Neuronal stem cell (in vitro differentiated cells): ENCODE measurements at regions not wholly inside any gene's neighbourhood (a gene's known extent, or its start where the extent isn't known, plus 50 kb on each side); places are given as distances from the start of the nearest gene placed in this dataset.

Experiments
- DNase-seq: peaks from one replicate; pipeline ENCODE4 v3.0.0-alpha.2; 2013; ENCODE audit warnings: low spot score
- H2AFZ ChIP-seq: one replicate; pipeline ENCODE4 v1.6.1; 2013; ENCODE audit warnings: mild to moderate bottlenecking, low read length, inconsistent platforms
- H2AK5ac ChIP-seq: 2 replicates; pipeline ENCODE4 v1.6.1; 2013; ENCODE audit warnings: low read depth, mild to moderate bottlenecking, inconsistent platforms, low read length, moderate library complexity, mixed read lengths
- H2BK120ac ChIP-seq: 2 replicates; pipeline ENCODE4 v1.6.1; 2013; ENCODE audit warnings: low read depth, mild to moderate bottlenecking, inconsistent platforms, low read length, moderate library complexity, mixed read lengths
- H2BK12ac ChIP-seq: one replicate; pipeline ENCODE4 v1.6.1; 2013; ENCODE audit warnings: low read length, inconsistent platforms
- H2BK15ac ChIP-seq: 2 replicates; pipeline ENCODE4 v1.6.1; 2013; ENCODE audit warnings: mild to moderate bottlenecking, low read length, inconsistent platforms, mixed read lengths
- H2BK5ac ChIP-seq: one replicate; pipeline ENCODE4 v1.6.1; 2013; ENCODE audit warnings: inconsistent platforms, mild to moderate bottlenecking, low read length, moderate library complexity
- H3K14ac ChIP-seq: one replicate; pipeline ENCODE4 v1.6.1; 2013; ENCODE audit warnings: low read length, inconsistent platforms
- H3K18ac ChIP-seq: 2 replicates; pipeline ENCODE4 v1.6.1; 2013; ENCODE audit warnings: low read length, inconsistent platforms
- H3K23ac ChIP-seq: 2 replicates; pipeline ENCODE4 v1.6.1; 2013; ENCODE audit warnings: low read depth, mild to moderate bottlenecking, mixed read lengths, low read length, inconsistent platforms; ENCODE audit not compliant: poor library complexity
- H3K27ac ChIP-seq: replicated peaks from 3 replicates; pipeline ENCODE4 v1.5.1; 2013; ENCODE audit warnings: low read length, inconsistent platforms
- H3K27me3 ChIP-seq, 3 experiments: 2 replicates each; pipeline ENCODE4 v1.6.1; 2013; ENCODE audit warnings: low read length in 3 of 3, mild to moderate bottlenecking in 2 of 3, inconsistent platforms in 1 of 3, low read depth in 1 of 3, mixed read lengths in 1 of 3, moderate library complexity in 1 of 3; ENCODE audit not compliant: control insufficient read depth in 3 of 3, insufficient read depth in 3 of 3
- H3K36me3 ChIP-seq, 2 donors: replicated peaks in 1 of 2; 2 replicates each; pipeline ENCODE4 v1.6.1; 2013; ENCODE audit warnings: low read length in 2 of 2; ENCODE audit not compliant: control insufficient read depth in 2 of 2, insufficient read depth in 2 of 2
- H3K4ac ChIP-seq: 2 replicates; pipeline ENCODE4 v1.6.1; 2013; ENCODE audit warnings: inconsistent platforms, mild to moderate bottlenecking, low read length, moderate library complexity
- H3K4me1 ChIP-seq, 2 donors: 1 replicate in 1 of 2; 2 replicates in 1 of 2; pipeline ENCODE4 v1.6.1; 2013; ENCODE audit warnings: low read length in 2 of 2, low read depth in 1 of 2; ENCODE audit not compliant: control insufficient read depth in 2 of 2, insufficient read depth in 1 of 2
- H3K4me2 ChIP-seq: one replicate; pipeline ENCODE4 v1.6.1; 2013; ENCODE audit warnings: mild to moderate bottlenecking, low read length, inconsistent platforms; ENCODE audit not compliant: insufficient read depth, poor library complexity, severe bottlenecking
- H3K4me3 ChIP-seq, 2 donors: 2 replicates each; pipeline ENCODE4 v1.5.1; 2013; ENCODE audit warnings: low read length in 2 of 2, mild to moderate bottlenecking in 2 of 2, inconsistent platforms in 1 of 2, moderate library complexity in 1 of 2
- H3K79me1 ChIP-seq: one replicate; pipeline ENCODE4 v1.6.1; 2013; ENCODE audit warnings: low read depth, mild to moderate bottlenecking, inconsistent platforms, low read length, moderate library complexity
- H3K9ac ChIP-seq: one replicate; pipeline ENCODE4 v1.6.1; 2013; ENCODE audit warnings: mild to moderate bottlenecking, low read depth, low read length, inconsistent platforms; ENCODE audit not compliant: poor library complexity
- H3K9me3 ChIP-seq, 2 donors: replicated peaks in 1 of 2; 2 replicates each; pipeline versions ENCODE3 to v1.6.1; 2013; ENCODE audit warnings: low read length in 2 of 2, mild to moderate bottlenecking in 2 of 2, inconsistent platforms in 1 of 2, low read depth in 1 of 2, mixed read lengths in 1 of 2, moderate library complexity in 1 of 2; ENCODE audit not compliant: control insufficient read depth in 2 of 2, insufficient read depth in 1 of 2
- H4K8ac ChIP-seq: one replicate; pipeline ENCODE4 v1.6.1; 2013; ENCODE audit warnings: low read depth, mild to moderate bottlenecking, inconsistent platforms, low read length, moderate library complexity
- H4K91ac ChIP-seq: one replicate; pipeline ENCODE4 v1.6.1; 2013; ENCODE audit warnings: low read length, low read depth, mild to moderate bottlenecking, inconsistent platforms; ENCODE audit not compliant: poor library complexity
- WGBS, 2 donors: extraction: QIAGEN DNeasy Blood & Tissue Kit; methylation state at CpG; one replicate each; pipeline ENCODE4 v1.1.7; 2013; ENCODE audit warnings: missing lambda C conversion rate in 2 of 2, mixed read lengths in 1 of 2; ENCODE audit not compliant: insufficient read length in 2 of 2, insufficient replicate concordance in 1 of 2; ENCODE audit errors: extremely low coverage in 2 of 2; 5-methylcytosine and 5-hydroxymethylcytosine counted together

GRCh38 chr3:80696280-80696679 lies 928.5 kb upstream of the ROBO1 start:
- Histone ChIP-seq H3K36me3 (no peaks in the 10 kb centered on the region), H3K9ac (no peak overlapping the region), H2AK5ac (no peak overlapping the region), H3K18ac (no peak overlapping the region), H2BK120ac (no peak overlapping the region), H3K9me3 (no peaks in the 10 kb centered on the region), H3K4me1 (no peaks in the 10 kb centered on the region), H2BK12ac (no peak overlapping the region), H2BK5ac (no peak overlapping the region), H3K4me3 (no peak overlapping the region), H3K14ac (no peak overlapping the region), H4K91ac (no peak overlapping the region), H4K8ac (no peak overlapping the region), H3K27me3 (no peaks in the 10 kb centered on the region), H3K4ac (no peak overlapping the region), H3K4me2 (no peak overlapping the region), H3K23ac (no peak overlapping the region), H3K27ac (no peak overlapping the region), H2AFZ (no peak overlapping the region), H3K79me1 (no peaks in the 10 kb centered on the region), H2BK15ac (no peak overlapping the region)
- DNase-seq = no peak
- no CpG with 5 or more reads among the region's 2 CpGs for WGBS, 2 donors

GRCh38 chr3:80688814-80689213 lies 921.0 kb upstream of the ROBO1 start:
- Histone ChIP-seq H3K18ac (no peak overlapping the region), H3K4ac (no peak overlapping the region), H2BK5ac (no peak overlapping the region), H3K23ac (no peak overlapping the region), H3K27ac (no peak overlapping the region), H2BK15ac (no peak overlapping the region), H3K4me3 (no peak overlapping the region), H2BK12ac (no peak overlapping the region), H3K36me3 (no peaks in the 10 kb centered on the region), H3K27me3 (no peaks in the 10 kb centered on the region), H2AK5ac (no peak overlapping the region), H4K8ac (no peak overlapping the region), H3K9ac (no peak overlapping the region), H4K91ac (no peak overlapping the region), H3K79me1 (no peaks in the 10 kb centered on the region), H2BK120ac (no peak overlapping the region), H3K4me1 (no peaks in the 10 kb centered on the region), H3K4me2 (no peak overlapping the region), H2AFZ (no peak overlapping the region), H3K9me3 (no peaks in the 10 kb centered on the region), H3K14ac (no peak overlapping the region)
- no peak for DNase-seq
- no CpG with 5 or more reads among the region's 2 CpGs for WGBS, 2 donors

GRCh38 chr3:80682951-80683350 lies 915.2 kb upstream of the ROBO1 start:
- Histone ChIP-seq H2AFZ (no peak overlapping the region), H3K27me3 (no peaks in the 10 kb centered on the region), H3K36me3 (no peaks in the 10 kb centered on the region), H4K8ac (no peak overlapping the region), H3K9me3 (no peaks in the 10 kb centered on the region), H3K9ac (no peak overlapping the region), H3K27ac (no peak overlapping the region), H4K91ac (no peak overlapping the region), H3K79me1 (no peaks in the 10 kb centered on the region), H3K14ac (no peak overlapping the region), H2BK120ac (no peak overlapping the region), H3K4me2 (no peak overlapping the region), H2BK12ac (no peak overlapping the region), H3K4me1 (no peaks in the 10 kb centered on the region), H2BK15ac (no peak overlapping the region), H3K4ac (no peak overlapping the region), H3K23ac (no peak overlapping the region), H3K18ac (no peak overlapping the region), H3K4me3 (no peak overlapping the region), H2BK5ac (no peak overlapping the region), H2AK5ac (no peak overlapping the region)
- WGBS, 2 donors = no CpG with 5 or more reads among the region's 1 CpG
- no peak for DNase-seq

- Histone ChIP-seq H3K4me1 (no peaks in the 10 kb centered on the region), H3K9ac (no peak overlapping the region), H3K18ac (no peak overlapping the region), H3K79me1 (no peaks in the 10 kb centered on the region), H2BK120ac (no peak overlapping the region), H4K91ac (no peak overlapping the region), H2BK12ac (no peak overlapping the region), H2AFZ (no peak overlapping the region), H3K14ac (no peak overlapping the region), H2BK15ac (no peak overlapping the region), H3K23ac (no peak overlapping the region), H3K4me2 (no peak overlapping the region), H2BK5ac (no peak overlapping the region), H4K8ac (no peak overlapping the region), H3K4me3 (no peak overlapping the region), H3K9me3 (no peaks in the 10 kb centered on the region), H3K4ac (no peak overlapping the region), H3K27me3 (no peaks in the 10 kb centered on the region), H2AK5ac (no peak overlapping the region), H3K36me3 (no peaks in the 10 kb centered on the region), H3K27ac (no peak overlapping the region)
- no peak for DNase-seq
Measured at GRCh38 chr3:80682235-80682634, 914.4 kb upstream of the ROBO1 start.
